ENCODE measurements at regions not wholly inside any gene's neighbourhood (a gene's known extent, or its start where the extent isn't known, plus 50 kb on each side); places are given as distances from the start of the nearest gene placed in this dataset.

DNA sequence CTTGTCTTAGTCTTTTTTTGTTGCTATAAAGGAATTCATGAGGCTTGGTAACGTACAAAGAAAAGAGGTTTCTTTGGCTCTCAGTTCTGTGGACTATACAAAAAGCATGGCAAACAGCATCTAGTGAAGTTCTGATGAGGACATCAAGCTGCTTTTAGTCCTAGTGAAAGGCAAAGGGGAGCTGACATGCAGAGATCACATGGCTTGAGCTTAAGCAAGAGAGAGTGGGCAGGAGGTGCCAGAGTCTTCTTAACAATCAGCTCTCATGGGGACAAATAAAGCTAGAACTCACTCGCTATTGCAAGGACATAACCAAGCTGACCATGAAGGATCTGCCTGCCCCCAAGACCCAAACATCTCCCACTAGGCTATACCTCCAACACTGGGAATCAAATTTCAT, 1063.1 kb downstream of the PCDH7 start:
- TF ChIP-seq ZNF274 (IDR thresholded peaks at IDR 0.05; ENCODE audit: low read depth, low read length) (no peak), YY1 (IDR thresholded peaks at IDR 0.05; ENCODE audit: insufficient read depth, insufficient read length) (no peak)

Data from NT2/D1 (cell line).